GM19023 (cell line): ENCODE measurements at regions not wholly inside any gene's neighbourhood (a gene's known extent, or its start where the extent isn't known, plus 50 kb on each side); places are given as distances from the start of the nearest gene placed in this dataset.
"Not testable (repeated sequence)": the region's sequence is repeated elsewhere in the genome, so short reads cannot be mapped to it uniquely, and the experiment has no call there.

Source experiments
- ATAC-seq: cut with Tn5 transposase; IDR thresholded peaks from one replicate; pipeline ENCODE4 v1.9.1; 2021; ENCODE audit warnings: mild to moderate bottlenecking, moderate library complexity; ENCODE audit not compliant: unreplicated experiment

DNA sequence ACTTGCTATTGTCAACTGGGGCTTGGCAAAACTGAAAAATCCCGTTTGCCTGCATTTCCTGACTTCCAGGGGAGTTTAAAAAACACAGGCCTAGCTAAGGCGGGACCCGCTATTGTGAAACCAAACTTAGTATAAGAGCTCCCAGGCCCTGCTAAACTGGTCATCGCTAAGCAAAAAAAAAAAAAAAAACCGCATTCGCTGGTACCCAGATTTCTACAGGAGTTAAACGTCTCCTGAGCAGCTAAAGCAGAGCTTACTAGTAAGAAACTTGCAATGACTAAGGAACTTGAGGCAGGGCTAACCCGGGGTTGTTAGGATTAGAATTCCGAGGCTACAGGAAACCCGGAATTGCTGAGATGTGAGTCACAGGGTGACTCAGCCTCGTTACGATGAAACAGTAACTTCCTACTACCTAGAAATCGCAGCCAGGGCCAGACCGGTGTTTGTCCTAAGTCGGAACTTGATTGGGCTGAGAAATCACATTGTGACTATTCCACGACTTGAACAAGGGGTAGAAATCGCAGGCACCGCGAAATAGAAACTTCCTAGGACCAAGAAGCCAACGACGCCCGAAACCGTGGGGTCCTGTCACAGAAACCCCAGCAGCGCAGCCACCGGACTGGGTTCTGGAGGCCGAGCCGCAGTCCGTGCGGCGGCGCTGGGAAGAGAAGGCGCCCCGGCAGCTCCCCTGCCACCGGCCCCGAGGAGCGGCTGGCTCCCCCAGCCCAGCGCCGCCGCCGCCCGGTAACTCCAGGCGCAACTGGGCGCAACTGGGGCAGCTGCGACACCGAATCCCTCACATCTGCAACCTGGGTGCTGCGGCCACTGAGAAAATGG is 89.4 kb downstream of the ANXA2R start:
- ATAC-seq = peak; percentile 33

DNA sequence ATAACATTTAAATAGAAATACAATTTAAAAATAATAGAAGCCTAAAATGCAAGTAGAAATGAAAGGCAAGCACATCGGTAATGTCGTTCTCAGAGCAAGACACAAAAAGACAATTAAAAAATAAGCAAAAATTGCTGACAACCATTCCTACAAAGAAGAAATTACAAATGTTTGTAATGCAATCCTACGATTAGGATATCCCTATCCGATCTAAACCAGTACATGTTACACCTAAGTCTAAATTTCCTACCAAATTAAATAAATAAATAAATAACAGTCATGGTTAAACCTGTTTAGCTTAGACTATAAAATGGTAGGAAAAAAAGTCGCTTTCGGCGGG is 90.0 kb downstream of the ANXA2R start:
- ATAC-seq = no peak

DNA sequence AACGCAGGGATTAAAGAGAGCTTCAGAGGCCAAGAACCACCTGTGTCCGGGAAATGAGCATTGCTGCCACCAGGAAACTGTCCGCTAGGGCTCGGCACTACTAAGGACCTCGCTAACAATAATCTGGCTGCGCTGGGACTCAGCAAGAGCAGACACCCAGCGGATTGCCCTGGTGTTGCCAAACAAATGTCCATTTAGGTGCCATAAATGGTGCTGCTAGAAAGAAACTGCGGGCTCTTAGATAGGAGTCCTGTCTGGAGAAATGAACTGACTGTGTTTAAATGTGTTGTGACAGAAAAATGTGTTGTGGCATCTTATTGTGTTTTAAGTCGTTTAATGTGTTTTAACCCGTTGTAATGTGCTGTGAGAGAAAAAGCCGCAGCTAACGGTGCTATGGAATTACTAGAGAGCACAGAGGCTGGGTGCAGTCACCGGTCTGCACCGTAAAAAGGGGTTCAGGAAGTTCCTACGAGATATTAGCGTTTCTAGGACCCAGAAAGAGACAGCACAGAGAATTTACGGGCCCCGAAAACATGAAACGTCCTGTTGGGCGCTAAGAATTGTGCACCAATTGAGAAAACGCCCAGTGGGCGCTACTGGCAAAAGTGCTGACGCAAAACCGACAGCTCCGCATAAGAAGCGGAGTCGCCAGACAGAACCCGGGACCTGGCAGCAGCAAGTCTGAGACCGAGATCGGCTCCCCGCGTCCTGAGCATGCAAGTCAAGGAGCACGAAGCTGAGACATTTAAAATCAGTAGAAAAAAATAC is 90.6 kb downstream of the ANXA2R start:
- peak; percentile 50 for ATAC-seq

DNA sequence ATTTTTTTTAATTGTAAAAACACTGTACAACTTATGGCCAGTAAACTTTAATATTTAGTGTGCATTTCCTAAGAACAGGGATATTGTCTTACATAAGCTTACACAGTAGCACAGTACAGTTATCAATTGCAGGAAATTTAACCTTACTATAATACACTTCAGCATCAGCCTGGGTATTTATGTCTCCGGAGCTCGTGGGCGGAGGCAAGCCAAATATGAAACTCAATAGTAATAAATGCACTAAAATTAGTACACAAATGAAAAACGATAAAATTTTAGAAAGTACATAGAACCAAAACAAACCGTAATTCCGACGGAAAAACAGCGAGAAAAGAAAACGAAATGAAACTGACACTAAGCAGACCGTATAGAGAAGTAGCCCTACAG is 91.2 kb downstream of the ANXA2R start:
- peak; percentile 1 for ATAC-seq

DNA sequence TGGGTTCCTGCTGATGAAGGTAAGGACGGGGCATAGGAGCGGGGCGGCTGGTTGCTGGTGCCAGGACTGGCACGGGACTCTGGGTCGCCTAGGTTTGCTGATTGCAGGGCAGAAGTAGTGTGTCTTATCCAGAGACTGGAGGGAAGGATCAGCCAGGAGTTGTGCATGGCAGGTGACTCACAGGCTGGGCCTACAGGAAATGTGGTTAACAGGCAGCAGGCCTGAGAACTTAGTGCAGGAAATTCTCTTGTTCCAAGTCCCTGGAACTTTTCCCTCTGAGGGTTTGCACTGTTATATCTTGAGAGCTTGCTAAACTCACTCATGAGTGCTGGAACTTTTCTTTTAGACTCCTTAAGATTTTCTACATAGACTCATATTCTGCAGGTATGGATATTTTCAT is 95.1 kb downstream of the ANXA2R start:
- no peak for ATAC-seq

DNA sequence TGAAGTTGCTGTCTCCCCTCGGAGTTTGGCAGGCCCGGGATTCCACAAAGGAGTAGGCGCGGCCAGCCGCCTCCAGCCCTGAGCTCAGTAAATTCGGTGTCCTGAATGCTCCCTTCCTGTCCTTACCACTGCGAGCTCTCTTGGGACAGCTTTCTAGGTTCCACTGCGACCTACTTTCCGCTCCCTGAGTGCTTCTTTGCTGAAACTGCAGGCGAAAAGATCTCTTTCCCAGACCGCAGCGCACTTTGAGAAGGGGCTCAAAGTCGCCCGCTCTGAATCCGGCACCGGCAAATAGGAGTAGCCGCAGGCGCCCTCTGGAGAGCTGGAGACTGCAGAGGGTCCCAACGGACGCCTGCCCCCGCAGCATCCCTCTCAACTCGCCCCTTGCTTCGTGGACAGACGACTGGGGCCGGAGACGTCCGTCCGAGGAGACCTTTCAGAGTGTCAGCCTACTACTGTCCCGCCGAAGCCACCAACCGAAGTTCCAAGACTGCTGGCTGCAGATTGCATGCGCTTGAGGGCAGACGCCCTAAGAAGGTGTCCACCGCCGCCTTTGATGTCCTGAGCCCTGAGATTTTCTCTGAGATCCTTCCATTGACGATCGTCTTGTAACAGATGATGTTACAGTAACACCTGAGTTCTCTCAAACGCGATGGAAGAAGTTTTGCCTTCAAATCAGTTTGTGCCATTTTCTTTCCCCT is 96.0 kb downstream of the ANXA2R start:
- no peak for ATAC-seq

DNA sequence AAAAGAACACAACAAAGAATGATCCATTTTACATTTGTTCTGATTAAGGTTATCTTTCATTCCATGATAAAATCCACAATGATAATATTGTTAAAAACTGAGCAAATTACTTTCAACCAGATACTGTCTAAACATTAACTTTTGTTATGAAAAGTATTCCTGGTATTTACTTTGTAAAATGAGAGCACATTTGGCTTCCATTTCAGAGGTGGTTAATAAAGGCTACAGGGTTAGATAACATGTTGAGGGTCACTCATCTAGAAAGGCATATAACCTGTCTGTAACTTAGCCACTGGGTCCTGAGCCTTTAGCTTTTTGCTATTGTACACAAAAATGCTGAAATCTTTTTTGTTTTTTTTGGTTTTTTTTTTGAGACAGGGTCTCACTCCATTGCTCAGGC is 99.3 kb downstream of the ANXA2R start:
- ATAC-seq = no peak

DNA sequence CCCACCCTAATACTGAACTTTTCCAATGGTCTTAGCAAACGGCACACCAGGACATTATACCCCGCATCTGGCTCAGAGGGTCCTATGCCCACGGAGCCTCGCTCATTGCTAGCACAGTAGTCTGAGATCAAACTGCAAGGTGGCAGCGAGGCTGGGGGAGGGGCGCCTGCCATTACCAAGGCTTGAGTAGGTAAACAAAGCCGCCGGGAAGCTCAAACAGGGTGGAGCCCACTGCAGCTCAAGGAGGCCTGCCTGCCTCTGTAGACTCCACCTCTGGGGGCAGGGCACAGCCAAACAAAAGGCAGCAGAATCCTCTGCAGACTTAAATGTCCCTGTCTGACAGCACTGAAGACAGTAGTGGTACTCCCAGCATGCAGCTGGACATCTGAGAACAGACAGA is 108.1 kb downstream of the ANXA2R start:
- ATAC-seq = not testable (repeated sequence)

DNA sequence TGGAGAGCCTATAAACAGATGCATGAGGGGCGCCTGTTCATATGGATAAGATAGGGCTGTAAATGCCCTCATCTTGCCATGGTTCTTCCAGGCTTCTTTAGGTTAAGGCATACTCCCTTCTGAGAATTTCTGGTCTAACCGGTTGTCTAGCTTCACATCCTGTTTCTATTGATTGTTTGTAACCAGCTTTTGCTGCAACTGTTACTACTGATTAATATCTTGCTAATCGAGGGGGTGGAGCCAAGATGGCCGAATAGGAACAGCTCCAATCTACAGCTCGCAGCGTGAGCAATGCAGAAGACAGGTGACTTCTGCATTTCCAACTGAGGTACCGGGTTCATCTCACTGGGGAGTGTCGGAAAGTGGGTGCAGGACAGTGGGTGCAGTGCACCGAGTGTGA is 108.7 kb downstream of the ANXA2R start:
- ATAC-seq = not testable (repeated sequence)

DNA sequence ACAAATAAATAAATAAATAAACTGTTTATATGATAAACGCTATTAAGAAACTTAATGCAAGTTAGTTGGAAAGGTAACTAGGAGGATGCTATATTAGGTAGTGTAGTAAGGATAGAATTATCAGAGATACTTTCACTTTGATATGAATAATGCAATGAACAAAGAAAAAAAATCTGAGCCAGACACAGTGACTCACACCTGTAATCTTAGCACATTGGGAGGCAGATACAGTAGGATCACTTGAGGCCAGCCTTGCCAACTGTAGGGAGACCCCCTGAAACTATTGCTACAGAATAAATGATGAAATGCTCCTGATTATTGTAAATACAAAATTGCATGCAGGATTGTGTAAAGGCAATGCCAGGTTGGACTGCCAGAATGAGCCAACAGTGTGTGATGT is 109.2 kb downstream of the ANXA2R start:
- ATAC-seq = no peak

DNA sequence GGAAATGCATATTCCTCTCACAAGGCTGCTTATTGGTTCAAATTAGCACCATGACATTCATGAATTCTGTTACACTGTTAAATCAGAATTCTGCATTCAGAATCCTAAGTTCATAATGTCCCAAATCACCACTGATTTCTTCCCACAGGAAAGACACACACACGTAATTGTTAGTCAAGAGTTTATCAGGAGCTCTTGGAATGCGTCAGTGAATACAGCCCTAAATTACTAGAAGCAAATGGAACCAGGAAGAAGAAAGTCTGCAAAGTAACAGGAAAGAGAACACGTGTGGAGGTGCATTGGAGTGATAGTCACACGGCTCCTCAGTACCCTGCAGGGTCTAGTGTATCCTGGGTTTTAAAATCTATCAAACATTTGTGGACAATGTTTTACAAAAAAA is 110.2 kb downstream of the ANXA2R start:
- ATAC-seq = no peak

DNA sequence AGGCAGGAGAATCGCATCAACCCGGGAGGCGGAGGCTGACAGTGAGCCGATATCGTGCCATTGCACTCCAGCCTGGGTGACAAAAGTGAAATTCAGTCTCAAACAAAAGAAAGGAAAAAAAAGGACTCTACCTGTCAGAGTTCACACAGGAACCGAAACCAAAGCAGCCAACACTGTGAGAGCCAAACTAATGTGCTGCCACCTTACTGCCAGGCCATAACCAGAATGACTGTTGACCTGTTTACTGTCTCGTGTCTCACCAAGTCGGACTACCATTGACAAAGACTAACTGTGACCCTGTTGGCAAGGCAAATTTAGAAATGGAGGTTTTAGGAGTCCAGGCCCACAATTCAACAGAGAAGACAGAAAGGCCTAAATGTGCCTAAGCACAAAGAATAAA is 112.4 kb downstream of the ANXA2R start:
- no peak for ATAC-seq

DNA sequence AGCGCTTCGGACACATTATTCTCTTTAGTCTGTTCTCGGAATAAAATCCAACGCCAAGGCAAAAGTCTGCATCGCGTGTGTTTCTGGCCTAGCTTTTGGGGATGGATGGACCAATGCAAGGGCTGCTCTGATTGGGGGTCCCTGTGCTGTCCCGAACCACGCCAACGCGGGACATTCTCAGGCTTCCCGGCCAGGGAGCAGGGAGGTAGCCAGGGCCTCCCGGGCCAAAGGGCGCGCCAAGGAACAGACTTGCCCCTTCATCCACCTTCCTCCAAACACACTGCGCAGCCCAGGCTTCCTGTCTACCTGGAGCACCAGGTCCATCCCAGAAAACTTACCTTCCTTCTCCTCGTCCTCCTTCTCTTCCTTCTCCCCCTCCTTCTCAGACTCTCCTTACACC is 113.0 kb upstream of the SELENOP start:
- ATAC-seq = no peak

DNA sequence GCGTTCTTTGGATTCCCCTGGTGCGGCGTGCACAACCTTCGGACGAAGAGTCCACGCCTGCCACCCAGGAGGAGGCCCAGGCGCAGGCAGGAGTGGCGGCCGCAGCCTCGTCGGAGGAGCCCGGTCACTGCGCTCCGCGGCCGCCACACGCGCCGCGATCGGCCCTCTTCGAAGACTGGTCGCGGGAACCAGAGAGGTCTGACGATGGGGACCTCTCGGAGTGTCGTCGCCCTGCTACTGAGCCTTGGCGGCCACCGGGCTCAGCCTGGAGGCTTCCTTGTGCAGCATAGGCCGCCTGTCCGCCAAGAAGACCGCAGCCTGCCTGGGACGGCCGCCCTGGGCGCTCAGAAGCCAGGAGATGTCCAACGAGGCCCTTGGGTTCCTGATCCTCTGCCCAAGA is 112.5 kb upstream of the SELENOP start:
- ATAC-seq = no peak

DNA sequence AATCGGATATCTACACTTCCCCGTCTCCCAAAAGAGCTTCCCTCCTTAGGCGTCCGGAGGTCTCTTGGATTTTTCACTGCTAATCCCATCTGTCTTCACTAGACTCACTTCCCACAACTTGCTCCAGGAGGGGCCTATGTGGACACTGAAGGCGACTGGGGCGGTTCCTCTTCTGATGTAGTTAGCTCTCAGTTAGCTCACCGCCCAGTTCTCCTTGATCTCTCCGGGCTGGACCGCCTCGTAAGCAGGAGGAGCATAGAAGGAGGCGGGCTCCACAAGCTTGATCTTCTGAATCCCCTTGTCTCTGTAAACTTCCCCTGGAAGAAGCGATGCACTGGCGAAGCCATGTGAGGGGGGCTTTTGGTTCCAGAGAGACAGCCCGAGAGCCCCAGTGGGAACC is 112.0 kb upstream of the SELENOP start:
- ATAC-seq = no peak

DNA sequence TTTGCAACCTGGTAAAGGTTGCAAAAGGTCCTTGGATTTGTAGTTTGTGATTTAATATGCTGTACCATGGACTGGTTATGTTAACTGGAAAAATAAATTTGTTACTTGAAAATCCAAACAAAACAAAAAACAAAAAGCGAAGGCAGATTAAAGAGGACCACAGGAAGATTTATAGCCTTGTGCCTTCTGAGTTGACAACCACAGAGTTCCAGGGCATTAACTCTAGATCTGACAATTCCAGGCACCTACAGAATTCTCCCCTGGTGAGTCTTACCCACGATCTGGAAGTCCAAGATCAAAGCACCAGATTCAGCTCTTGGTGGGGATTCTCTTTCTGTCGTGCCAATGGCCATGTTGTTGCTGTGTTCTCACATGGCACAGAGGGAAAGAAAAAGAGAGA is 107.9 kb upstream of the SELENOP start:
- no peak for ATAC-seq

DNA sequence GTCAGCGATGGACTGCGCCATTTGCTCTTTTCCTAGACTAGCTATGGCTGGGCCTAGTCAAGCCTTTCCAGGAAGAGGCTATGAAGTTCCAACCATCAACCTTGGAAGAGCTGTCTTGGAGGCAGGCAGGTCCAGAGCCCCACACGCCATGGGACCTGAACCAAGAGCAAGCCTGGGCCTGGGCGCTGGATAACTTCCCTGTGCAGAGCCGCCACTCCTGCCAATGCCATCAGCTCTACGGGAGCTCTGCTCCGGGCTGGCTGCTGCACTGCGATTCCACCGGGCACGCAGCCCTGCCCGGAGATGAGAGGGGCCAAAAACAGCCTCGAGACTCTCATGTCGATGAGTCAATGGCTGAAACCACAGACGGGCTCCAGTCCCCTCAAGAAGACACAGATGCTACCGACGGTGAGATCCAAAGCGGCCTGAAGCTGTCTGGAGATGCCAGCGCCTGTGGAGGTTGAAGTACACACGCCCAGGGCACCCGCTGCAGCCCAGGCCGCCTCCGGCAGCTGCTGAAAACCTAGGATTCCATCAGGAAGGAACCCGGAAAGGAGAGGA is 103.7 kb upstream of the SELENOP start:
- ATAC-seq = no peak

DNA sequence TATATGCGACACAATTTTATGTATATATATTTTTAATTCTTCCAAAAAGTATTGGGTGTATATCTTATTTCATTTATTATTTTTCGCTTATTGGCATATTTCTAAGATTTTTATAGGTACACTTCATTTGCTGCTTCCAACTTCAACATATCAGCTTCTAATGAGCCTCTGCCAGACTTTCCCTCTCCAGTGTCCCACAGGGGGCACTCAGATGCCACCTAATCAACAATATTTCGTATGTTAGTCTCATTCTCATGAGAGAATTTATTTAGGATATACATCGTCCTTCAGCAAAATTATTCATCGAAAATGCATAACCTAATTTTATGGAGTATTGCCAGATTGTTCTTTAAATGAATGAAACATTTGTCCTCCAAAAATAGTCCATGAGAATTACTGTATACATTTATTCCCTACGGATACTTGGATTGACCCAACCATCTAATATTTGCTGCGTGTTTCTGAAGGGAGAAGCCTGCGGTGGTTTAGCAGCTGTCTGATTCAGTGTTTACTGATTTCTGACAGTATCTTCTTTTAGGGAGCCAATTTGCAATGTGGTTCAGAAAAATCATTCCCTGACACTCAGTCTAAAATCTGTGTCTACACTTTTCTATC is 100.6 kb upstream of the SELENOP start:
- no peak for ATAC-seq

DNA sequence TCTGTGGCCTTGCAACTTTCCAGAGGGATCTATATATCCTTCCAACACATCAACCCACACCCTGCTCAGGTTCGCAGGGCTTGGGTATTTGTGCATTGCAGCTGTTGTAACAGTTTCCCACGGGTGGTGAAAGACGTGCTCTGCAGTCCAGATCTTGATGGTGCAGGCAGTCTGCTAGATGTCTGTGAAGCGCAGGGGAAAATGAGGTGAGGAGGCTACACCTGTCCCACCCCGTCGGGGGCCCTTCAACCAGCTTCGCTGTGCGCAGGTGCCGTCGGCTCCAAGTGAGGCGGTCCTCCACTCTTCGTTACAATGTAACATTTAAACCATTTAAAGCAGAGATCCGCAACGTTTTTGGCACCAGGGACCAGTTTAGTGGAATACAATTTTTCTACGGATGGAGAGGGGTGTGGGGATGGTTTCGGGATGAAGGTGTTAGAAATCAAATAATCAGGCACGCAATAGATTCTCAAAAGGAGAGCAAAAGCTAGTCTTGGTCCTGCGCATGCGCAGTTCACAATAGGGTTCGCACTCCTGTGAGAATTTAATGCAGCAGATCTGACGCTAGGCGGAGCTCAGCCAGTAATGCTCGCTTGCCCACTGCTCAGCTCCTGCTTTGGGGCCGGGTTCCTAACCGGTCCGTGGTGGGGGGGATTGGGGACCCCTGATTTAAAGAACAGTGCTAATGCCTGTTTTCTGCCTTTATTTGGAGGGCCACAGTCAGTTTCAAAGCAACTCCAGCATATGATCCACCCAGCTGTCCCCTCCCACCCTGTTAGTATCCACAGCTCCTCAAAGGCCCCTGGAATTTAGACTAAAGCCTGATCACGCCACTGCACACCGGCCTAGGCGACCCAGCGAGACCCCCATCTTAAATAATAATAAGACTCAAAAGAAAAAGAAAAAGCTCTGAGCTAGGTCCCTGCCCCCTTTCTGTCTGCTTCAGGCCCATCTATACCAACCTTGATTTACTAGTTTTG is 97.1 kb upstream of the SELENOP start:
- peak; percentile 92 for ATAC-seq

DNA sequence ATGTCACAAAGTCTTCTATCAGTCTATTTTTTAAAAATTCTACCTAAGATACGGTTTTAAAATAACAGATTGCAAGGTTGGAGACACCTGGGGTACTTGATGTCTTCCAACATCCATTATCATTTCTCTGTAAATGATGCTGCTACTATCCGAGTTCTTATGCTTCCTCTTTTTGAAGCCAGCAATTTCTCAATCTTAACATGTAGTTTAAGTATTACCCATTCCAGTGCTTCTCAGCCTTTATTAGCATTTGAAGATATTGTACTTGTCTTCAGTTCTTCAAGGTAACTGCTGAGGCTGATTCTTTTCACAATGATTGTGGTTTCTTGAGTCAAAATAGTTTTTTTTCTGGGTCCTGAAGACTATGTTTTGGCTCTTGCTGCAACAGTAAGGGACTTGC is 96.4 kb upstream of the SELENOP start:
- ATAC-seq = no peak
